CD4-positive, alpha-beta T cell treated with Interleukin-15 for 4 hours (primary cell): ENCODE measurements at regions not wholly inside any gene's neighbourhood (a gene's known extent, or its start where the extent isn't known, plus 50 kb on each side); places are given as distances from the start of the nearest gene placed in this dataset.

Source experiments
- DNase-seq: peaks from one replicate; pipeline ENCODE4 v3.0.0-alpha.2; 2020; ENCODE audit warnings: low spot score

DNA sequence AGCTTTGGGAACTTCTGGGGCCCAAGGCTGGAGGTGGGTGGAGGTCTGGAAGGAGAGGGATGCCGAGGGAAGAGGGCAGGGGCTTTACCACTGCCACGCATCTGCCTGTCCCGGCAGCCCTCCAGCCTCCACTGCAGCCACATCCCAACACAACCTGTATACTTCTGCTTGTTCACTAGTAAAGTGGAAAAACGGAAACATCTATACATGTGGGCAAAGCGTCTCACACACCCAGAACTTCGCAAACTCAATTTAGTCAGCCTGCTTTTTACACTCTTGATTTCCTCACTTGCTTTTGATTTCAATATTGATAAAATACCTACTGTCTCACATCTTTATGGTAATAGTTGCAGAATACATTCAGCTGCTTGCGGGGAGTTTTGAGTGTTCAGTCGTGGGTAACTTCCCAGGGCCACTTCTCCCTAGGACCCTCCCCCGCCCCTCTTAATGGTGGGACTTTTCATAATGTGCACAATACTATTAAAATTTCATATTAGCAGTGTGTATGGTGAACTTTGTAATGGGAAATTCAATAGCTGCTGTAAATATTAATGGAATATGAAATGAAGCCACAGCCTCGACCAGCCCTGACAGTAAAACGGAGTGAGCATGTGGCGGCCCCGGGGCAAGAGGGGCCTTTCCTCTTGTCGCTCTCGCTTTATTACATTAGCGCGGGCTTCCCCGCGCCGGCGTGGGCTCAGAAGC, 85.2 kb downstream of the NR2F2 start:
- no peak for DNase-seq

GRCh38 chr15:96416218-96416933, 85.9 kb downstream of the NR2F2 start:
- no peak for DNase-seq

DNA sequence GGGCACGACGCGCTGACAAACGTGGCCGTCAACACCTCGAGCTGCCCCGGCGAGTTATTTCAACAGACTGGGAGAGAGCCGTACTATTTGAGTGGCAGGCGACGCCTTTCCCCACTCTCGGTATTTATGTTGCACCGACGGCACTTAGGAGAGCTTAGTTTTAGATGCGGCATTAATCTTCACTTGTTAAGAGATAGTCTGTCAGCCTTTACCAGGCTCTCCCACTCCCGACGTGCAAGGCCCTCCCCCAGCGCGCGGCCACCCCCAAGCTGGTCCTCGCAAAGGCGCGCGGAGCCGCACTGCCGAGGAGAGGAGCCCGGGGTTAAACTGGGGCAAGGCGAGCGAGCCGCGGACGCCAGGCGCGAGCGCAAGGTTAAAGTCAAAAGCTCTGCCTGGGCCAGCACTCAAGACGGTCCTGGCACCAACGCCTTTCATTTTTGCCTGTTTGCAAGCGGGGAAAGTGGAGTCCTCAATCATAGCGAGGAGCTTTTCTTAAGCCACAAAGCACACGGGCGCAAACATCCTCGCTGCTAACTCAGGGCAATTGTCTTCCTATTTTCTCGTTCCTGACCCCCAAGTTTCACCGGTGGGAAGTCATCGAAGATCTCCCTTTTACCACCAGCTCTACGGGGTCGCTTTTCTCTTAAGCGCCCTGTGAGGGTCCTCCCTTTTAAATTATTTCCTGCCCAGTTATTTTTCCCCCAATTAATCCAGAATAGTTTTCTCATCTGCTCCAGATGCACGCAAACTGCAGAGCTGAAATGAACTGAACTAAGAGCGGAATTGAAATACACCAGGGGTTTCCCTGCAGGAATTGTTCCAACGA, 86.6 kb downstream of the NR2F2 start:
- DNase-seq = no peak

DNA sequence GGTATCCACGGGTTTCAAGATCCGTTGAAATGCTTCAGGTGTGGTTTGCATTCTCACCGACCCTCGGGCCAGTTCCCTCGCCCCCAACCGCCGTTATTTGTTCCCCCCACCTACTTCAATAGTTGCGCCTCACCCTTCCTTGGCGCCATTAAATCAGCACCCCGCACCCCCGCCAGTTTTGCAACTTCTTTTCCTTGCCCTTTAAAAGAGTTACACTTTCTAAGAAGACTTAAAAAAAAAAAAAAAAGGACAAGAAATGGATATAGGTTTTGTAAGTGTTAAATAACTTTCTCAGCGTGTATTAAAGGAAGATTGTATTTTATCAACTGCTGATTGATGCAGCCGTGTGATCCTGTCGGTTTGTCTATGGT, 87.2 kb downstream of the NR2F2 start:
- no peak for DNase-seq

DNA sequence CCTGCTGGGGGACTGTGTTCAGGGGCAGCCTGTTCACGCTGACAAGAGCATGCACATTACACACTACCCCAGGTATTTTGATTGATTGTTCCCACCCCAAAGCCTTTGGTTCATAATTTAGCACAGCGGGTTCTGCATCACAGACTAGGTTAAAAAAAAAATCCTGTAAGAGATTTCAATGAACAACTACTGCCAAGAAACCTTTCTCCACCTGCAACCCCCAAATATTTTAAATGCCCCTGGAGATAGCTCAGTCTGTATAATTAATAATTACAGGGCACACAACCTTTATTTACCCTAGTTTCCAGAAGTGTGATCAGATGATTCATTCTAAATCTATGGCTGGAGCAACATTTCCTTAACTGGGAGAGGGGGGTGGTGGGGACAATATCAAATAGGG, 87.6 kb downstream of the NR2F2 start:
- DNase-seq = no peak

DNA sequence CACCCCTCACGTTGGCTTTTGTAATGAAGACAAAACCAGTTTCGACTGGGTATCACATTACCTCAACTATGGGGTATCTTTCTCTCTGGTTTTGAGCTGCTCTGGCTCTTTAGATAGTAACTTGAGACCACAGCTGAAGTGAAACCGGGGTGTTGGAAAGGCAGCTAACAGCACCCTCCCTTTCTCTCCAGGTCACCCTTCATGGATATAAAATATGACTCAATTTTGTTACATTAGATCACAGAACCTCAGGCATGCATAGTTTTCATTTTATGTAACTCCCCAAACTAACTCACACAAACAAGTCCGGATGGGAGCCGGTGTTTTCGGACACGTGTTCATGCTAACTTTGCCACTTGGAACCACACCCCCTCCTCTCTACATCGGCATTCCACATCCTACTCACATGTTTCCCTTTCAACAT, 90.7 kb downstream of the NR2F2 start:
- DNase-seq = no peak

DNA sequence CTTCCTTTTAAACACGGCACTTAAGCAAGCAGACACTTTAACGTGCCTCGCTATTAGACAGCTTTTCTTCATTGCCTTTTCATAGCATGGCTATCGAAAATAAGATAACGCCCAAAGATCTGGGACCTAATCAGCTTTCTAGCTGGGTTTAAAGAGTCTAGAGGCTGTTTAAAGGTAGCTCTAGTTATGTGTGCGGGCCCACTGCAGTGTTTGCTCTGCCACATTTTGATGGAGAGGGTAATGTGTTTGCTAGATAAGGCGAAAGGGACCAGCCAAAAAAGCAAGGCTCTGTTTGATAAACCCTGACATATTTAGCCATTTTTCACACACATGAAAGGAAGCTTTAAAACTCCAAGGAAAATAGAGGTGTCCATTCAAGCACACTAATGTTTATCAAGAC, 91.6 kb downstream of the NR2F2 start:
- no peak for DNase-seq

DNA sequence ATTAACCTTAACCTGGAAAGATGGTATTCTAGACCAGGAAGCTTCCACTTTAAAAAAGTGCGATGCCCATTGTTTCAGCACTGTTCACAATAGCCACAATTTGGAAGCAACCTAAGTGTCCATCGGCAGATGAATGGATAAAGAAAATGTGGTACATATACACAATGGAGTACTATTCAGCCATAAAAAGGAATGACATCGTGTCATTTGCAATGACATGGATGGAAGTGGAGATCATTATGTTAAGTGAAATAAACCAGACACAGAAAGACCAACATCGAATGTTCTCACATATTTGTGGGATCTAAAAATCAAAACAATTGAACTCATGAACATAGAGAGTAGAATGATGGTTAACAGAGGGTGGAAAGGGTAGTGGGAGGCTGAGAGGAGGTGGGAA, 94.2 kb downstream of the NR2F2 start:
- no peak for DNase-seq

GRCh38 chr15:96428742-96429141, 98.2 kb downstream of the NR2F2 start:
- DNase-seq = no peak

GRCh38 chr15:96431786-96432185, 101.3 kb downstream of the NR2F2 start:
- no peak for DNase-seq

DNA sequence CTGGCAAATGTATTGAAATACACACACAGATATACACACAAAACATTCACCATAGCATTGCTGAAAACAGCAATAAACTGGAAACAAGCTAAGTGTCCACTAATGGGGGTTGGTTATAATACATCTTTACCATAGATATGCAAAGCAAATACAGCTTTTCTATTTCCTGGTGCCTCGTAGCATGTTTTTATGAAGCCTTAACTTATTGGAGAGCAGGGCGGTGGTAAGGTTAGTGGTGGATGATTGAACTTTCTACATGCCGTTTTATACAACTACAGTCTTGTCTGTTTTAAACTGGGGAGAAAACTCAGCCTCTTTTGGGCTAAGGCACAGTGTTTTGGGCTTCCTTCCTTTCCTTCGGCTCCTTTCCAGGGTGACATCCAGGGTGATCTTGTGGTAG, 104.5 kb downstream of the NR2F2 start:
- no peak for DNase-seq

GRCh38 chr15:96435841-96436240, 105.3 kb downstream of the NR2F2 start:
- DNase-seq = no peak

GRCh38 chr15:96440978-96441377, 110.5 kb downstream of the NR2F2 start:
- DNase-seq = no peak

DNA sequence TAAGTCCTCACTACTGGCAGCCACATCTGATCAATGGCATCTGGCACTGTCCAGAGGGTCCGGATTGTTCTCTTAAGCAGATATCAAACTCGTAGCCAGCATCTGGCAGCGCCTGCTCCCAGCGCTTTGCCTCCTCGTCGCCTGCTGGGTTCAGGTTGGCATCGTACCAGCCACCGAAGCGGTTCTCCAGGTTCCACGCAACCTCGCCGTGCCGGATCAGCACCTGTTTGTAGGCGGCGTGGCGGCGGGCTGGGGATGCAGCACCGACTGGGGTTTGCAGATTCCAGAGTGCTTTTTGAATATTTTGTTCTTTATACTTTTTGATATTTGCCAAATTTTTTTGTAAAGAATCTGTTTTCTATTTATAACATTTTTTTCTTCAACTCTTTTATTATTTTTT, 111.6 kb downstream of the NR2F2 start:
- no peak for DNase-seq

- no peak for DNase-seq
These were observed 114.4 kb downstream of the NR2F2 start for GRCh38 chr15:96444865-96445264.

DNA sequence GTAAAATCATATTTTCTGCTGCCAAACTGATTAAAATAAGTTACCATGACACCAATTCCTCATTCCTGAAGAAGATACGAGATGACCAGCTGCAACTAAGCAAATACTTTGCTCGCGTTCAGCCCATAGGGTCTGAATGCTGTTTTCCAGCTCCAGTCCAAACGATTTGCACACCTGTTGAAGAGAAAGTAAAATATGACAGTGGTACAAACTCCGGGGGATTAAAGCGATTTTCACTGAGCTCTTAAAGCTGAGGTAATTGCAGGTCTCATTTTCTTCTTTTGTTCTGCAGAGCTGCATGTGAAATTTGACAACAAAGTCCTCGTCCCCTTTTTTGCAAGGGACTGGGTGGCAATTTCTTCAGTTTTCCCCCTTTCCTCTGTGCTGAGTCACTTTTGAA, 118.4 kb downstream of the NR2F2 start:
- DNase-seq = no peak

GRCh38 chr15:96457841-96458240, 127.3 kb downstream of the NR2F2 start:
- DNase-seq = no peak

DNA sequence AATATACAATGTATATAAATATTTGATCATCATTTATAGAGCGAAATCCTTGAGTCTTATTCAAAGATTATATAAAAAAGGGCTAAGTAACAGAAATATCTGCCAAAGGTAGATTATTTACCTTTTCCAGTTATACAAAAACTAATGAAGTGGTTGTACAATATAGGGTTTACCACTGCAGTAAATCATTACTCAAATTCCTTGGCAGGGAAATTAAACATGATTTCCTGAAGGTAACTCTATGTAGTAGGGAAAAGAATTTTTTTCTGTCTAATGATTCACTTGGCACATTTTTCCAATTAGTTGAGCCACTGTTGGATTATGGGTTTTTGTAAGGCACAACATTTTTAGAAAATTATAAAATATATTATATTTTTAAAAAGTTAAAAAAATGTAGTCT, 129.6 kb downstream of the NR2F2 start:
- no peak for DNase-seq

GRCh38 chr15:96462768-96463750, 132.6 kb downstream of the NR2F2 start:
- no peak for DNase-seq

DNA sequence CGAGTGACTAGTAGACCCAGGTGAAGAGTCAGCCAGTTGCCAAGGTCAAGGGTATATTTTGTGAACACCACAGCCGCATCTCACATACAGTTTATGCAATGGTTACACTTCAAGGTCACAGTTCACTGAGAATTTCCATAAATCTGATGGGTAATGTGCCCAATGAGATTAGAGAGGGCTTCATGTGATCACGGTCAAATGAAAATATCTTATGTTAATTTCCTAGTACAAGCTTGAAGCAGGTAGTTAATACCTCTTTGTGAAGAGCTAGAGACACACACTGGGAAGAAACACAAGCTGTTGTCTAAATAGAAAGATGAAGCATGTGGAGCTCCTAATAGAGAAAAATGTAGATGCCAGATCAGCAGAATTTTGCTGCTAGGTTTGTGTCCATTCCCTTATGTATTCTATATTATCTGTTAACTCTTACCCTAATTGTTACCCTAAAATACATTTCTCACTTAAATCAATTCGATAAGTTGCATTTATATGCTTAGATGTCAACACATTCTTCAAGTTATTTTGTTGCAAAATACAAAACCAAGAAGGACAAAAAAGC, 136.0 kb downstream of the NR2F2 start:
- DNase-seq = no peak

DNA sequence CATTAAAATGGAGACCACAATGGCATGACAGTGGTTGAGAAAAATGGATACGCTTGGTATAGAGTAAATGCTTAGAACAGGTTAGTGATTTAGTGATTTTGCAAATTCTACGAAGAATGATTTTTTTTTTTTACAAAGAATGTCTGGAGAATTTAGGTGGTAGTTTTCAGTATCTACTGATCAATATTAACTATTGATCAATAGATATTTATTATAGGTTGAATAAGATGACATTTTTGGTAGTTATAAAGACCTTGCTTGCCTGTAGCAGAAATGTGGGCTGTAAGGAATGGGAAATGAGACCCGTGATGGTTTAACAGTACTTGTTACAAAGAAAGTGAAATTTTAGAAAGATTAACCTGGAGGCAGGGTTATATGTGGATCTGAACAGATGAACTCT, 137.5 kb downstream of the NR2F2 start:
- DNase-seq = no peak
